AML-193 (cell line): ENCODE measurements at regions not wholly inside any gene's neighbourhood (a gene's known extent, or its start where the extent isn't known, plus 50 kb on each side); places are given as distances from the start of the nearest gene placed in this dataset.

Experiments used
- DNase-seq, 2 experiments: peaks; one replicate each; lab custom pipeline; 2025; lab: John Stamatoyannopoulos, UW

- no peak for DNase-seq
Observed at GRCh38 chr4:144572660-144573059, 73.3 kb upstream of the HHIP start.

GRCh38 chr4:144574000-144574399, 72.0 kb upstream of the HHIP start:
- DNase-seq = no peak

GRCh38 chr4:144574509-144574908, 71.4 kb upstream of the HHIP start:
- DNase-seq = no peak

GRCh38 chr4:144575181-144575580, 70.8 kb upstream of the HHIP start:
- no peak for DNase-seq

GRCh38 chr4:144578681-144579080, 67.3 kb upstream of the HHIP start:
- no peak for DNase-seq

GRCh38 chr4:144579411-144580030, 66.4 kb upstream of the HHIP start:
- DNase-seq = no peak

- no peak for DNase-seq
Observed at GRCh38 chr4:144580430-144580829, 65.5 kb upstream of the HHIP start.

- DNase-seq = no peak
Observed at GRCh38 chr4:144582105-144582850, 63.7 kb upstream of the HHIP start.

- no peak for DNase-seq
Observed at GRCh38 chr4:144582975-144583374, 63.0 kb upstream of the HHIP start.

- no peak for DNase-seq
Observed at GRCh38 chr4:144583658-144584057, 62.3 kb upstream of the HHIP start.

- DNase-seq = no peak
Observed at GRCh38 chr4:144584428-144584827, 61.5 kb upstream of the HHIP start.

GRCh38 chr4:144589512-144589911, 56.4 kb upstream of the HHIP start:
- no peak for DNase-seq

- DNase-seq = no peak
Observed at GRCh38 chr4:144590020-144590419, 55.9 kb upstream of the HHIP start.

- no peak for DNase-seq
Observed at GRCh38 chr4:144591401-144591800, 54.6 kb upstream of the HHIP start.

GRCh38 chr4:144592264-144592663, 53.7 kb upstream of the HHIP start:
- DNase-seq = no peak

GRCh38 chr4:144594471-144594986, 51.4 kb upstream of the HHIP start:
- DNase-seq = no peak

GRCh38 chr4:144595681-144596080, 50.3 kb upstream of the HHIP start:
- DNase-seq = no peak
